MCF 10A (cell line): ENCODE measurements at regions not wholly inside any gene's neighbourhood (a gene's known extent, or its start where the extent isn't known, plus 50 kb on each side); places are given as distances from the start of the nearest gene placed in this dataset.

Experiments
- BruUV-seq: library from RNA; stranded (reverse); fragments of 400-500 nt; replicated peaks from 2 replicates; lab custom pipeline; 2021; lab: Mats Ljungman, UMichigan
- CTCF ChIA-PET: fragments of 300-600 bp; sonication (Branson Sonifier 250); formaldehyde crosslinking; extraction: SDS; loops from one replicate; lab custom pipeline; 2021; ENCODE audit warnings: antibody characterized with exemption, inconsistent platforms; lab: Yijun Ruan, JAX
- POLR2A ChIA-PET: fragments of 300-600, 350-650 bp; sonication (Branson Sonifier 250); formaldehyde crosslinking; extraction: SDS; loops from one replicate; lab custom pipeline; 2020; ENCODE audit warnings: antibody characterized with exemption, inconsistent platforms; lab: Yijun Ruan, JAX
- DNase-seq: peaks from one replicate; pipeline ENCODE4 v3.0.0-alpha.2; 2018; ENCODE audit not compliant: unreplicated experiment
- H3K27ac Mint-ChIP-seq: one replicate; pipeline ENCODE4 v1.8.0; 2022; ENCODE audit warnings: mild to moderate bottlenecking, low read depth, mixed read lengths; ENCODE audit not compliant: unreplicated experiment
- H3K27me3 Mint-ChIP-seq: one replicate; pipeline ENCODE4 v1.8.0; 2022; ENCODE audit warnings: mixed read lengths; ENCODE audit not compliant: insufficient read depth, unreplicated experiment
- H3K36me3 Mint-ChIP-seq: one replicate; pipeline ENCODE4 v1.8.0; 2022; ENCODE audit warnings: mild to moderate bottlenecking, moderate library complexity, mixed read lengths; ENCODE audit not compliant: insufficient read depth, unreplicated experiment
- H3K4me1 Mint-ChIP-seq: one replicate; pipeline ENCODE4 v1.8.0; 2022; ENCODE audit warnings: mixed read lengths; ENCODE audit not compliant: insufficient read depth, unreplicated experiment
- H3K4me3 Mint-ChIP-seq: one replicate; pipeline ENCODE4 v1.8.0; 2022; ENCODE audit warnings: mild to moderate bottlenecking, moderate library complexity, mixed read lengths; ENCODE audit not compliant: unreplicated experiment
- H3K9me3 Mint-ChIP-seq: one replicate; pipeline ENCODE4 v1.8.0; 2022; ENCODE audit warnings: mixed read lengths; ENCODE audit not compliant: unreplicated experiment
- intact Hi-C: fragments of 100-400 bp; cut with micrococcal nuclease; formaldehyde crosslinking; loops from 2 replicates; pipeline ENCODE4 v1.14.1; 2022
- TF ChIP-seq, protein P1 (sequence below): fragments of 200-600 bp; IDR thresholded peaks from one replicate; pipeline ENCODE4 v1.8.0; 2022; ENCODE audit warnings: antibody characterized with exemption, mild to moderate bottlenecking; ENCODE audit not compliant: unreplicated experiment

DNA sequence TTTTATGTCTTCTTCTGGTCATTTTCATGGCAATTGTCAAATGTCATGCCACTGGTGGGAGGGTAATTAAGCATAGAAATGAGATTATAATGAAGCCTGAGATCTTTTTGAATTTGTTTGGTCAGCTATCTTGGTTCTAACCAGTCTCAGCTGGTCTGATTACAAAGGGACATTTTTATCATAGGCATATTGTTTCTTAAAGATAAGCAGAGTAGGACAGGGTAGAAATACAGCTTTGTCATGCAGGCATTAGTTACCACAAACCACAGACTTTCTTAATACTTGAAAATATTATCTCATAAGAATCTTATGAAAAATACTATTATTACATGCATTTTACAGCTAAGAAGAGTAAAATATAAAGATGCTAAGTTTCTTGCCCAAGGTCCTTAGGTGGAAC lies 1761.5 kb downstream of the PCDH9 start:
- TF ChIP-seq, protein P1, sequence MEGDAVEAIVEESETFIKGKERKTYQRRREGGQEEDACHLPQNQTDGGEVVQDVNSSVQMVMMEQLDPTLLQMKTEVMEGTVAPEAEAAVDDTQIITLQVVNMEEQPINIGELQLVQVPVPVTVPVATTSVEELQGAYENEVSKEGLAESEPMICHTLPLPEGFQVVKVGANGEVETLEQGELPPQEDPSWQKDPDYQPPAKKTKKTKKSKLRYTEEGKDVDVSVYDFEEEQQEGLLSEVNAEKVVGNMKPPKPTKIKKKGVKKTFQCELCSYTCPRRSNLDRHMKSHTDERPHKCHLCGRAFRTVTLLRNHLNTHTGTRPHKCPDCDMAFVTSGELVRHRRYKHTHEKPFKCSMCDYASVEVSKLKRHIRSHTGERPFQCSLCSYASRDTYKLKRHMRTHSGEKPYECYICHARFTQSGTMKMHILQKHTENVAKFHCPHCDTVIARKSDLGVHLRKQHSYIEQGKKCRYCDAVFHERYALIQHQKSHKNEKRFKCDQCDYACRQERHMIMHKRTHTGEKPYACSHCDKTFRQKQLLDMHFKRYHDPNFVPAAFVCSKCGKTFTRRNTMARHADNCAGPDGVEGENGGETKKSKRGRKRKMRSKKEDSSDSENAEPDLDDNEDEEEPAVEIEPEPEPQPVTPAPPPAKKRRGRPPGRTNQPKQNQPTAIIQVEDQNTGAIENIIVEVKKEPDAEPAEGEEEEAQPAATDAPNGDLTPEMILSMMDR = no peak
- Mint-ChIP-seq H3K4me3 (no peak overlapping the region), H3K9me3 (peaks cover 18% of the 10 kb centered on the region), H3K27me3 (no peaks in the 10 kb centered on the region), H3K27ac (no peak overlapping the region), H3K36me3 (peaks cover 7% of the 10 kb centered on the region), H3K4me1 (no peaks in the 10 kb centered on the region)
- POLR2A ChIA-PET = no interaction called here
- CTCF ChIA-PET = no interaction called here
- intact Hi-C loops = no loop called here
- no TSS peak for BruUV-seq
- no peak for DNase-seq

DNA sequence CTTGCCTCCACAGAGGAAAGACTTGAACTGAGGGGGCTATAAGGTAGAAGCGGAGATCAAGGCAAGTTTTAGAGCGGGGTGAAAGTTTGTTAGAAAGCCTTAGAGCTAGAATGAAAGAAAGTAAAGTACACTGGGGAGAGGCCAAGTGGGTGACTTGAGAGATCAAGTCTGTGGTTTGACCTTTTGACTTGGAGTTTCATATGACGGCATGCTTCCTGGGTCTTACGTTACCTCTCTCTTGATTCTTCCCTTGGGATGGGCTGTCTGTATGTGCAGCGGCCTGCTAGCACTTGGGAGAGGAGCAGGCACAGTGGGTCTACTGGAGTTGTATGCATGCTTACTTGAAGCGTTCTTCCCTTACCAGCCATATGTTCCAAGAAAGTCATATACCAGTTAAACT lies 1768.5 kb downstream of the PCDH9 start:
- Mint-ChIP-seq H3K4me1 (peaks cover 7% of the 10 kb centered on the region), H3K36me3 (no peaks in the 10 kb centered on the region), H3K4me3 (no peak overlapping the region), H3K27me3 (no peaks in the 10 kb centered on the region), H3K27ac (no peak overlapping the region), H3K9me3 (peaks cover 18% of the 10 kb centered on the region)
- no TSS peak for BruUV-seq
- TF ChIP-seq, protein P1 = no peak
- POLR2A ChIA-PET = no interaction called here
- DNase-seq = peak; percentile 22
- CTCF ChIA-PET = interaction anchor here (0.7 kb wide), 2 partner anchors 509 to 805 kb away, joined by 3 read pairs; no protein-coding TSS in a partner anchor
- intact Hi-C loops = no loop called here

DNA sequence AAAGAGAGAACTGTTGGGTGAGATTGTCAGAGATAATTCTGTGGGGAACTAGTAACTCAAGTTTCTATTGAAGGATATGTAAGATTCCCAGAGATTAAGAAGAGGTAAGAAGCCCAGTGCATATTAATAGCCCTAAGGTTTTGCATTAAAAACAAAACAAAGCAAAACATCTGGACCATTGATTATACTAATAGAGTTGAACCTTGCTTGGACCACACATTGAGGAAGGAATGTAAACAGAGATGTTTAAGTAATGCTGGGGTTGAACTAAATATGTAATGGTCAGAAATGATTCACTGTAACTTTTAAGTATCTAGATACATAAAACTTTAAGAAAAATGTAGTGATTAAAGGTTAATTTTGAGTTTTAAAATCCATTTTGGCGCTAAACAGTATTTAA lies 1770.0 kb downstream of the PCDH9 start:
- Mint-ChIP-seq H3K27me3 (no peaks in the 10 kb centered on the region), H3K4me3 (no peak overlapping the region), H3K27ac (no peak overlapping the region), H3K4me1 (peaks cover 7% of the 10 kb centered on the region), H3K9me3 (peaks cover 5% of the 10 kb centered on the region), H3K36me3 (no peaks in the 10 kb centered on the region)
- intact Hi-C loops = no loop called here
- TF ChIP-seq, protein P1 = no peak
- ChIA-PET POLR2A (no interaction called here), CTCF (no interaction called here)
- BruUV-seq = no TSS peak
- no peak for DNase-seq

DNA sequence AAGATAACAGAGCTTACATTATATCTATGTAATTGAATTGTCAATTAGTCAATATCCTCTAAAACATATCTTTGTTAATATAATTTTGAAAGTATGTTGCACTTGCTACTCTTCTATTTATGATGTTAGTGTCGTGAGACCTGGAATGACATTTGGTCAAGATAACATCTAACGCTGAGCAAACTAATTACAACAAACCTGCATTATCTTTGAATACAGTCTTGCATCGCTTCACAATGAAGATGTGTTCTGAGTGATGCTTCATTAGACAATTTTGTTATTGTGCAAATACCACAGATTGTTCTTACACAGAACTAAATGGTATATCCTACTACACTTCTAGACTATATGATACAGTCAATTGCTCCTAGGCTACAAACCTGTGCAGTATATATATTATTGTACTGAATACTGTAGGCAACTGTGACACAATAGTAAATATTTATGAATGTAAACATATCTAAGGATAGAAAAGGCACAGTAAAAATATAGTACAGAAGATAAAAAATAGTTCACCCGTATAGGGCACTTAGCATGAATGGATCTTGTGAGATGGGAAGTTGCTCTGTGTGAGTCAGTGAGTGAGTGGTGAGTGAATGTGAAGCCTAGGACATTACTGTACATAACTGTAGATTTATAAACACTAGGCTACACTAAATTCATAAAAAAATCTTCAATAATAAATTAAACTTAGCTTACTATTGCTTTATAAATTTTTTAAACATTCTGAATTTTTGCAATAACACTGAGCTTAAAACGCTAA lies 1773.8 kb downstream of the PCDH9 start:
- TF ChIP-seq, protein P1 = no peak
- ChIA-PET POLR2A (no interaction called here), CTCF (no interaction called here)
- H3K4me3 Mint-ChIP-seq = no peak overlapping the region
- H3K27ac Mint-ChIP-seq = no peak overlapping the region
- no TSS peak for BruUV-seq
- no peaks in the 10 kb centered on the region for H3K9me3 Mint-ChIP-seq
- peaks cover 2% of the 10 kb centered on the region for H3K4me1 Mint-ChIP-seq
- intact Hi-C loops = no loop called here
- DNase-seq = no peak
- H3K27me3 Mint-ChIP-seq = no peaks in the 10 kb centered on the region
- no peaks in the 10 kb centered on the region for H3K36me3 Mint-ChIP-seq
